ENCODE measurements at regions not wholly inside any gene's neighbourhood (a gene's known extent, or its start where the extent isn't known, plus 50 kb on each side); places are given as distances from the start of the nearest gene placed in this dataset.
"Not testable (repeated sequence)": the region's sequence is repeated elsewhere in the genome, so short reads cannot be mapped to it uniquely, and the experiment has no call there.

DNA sequence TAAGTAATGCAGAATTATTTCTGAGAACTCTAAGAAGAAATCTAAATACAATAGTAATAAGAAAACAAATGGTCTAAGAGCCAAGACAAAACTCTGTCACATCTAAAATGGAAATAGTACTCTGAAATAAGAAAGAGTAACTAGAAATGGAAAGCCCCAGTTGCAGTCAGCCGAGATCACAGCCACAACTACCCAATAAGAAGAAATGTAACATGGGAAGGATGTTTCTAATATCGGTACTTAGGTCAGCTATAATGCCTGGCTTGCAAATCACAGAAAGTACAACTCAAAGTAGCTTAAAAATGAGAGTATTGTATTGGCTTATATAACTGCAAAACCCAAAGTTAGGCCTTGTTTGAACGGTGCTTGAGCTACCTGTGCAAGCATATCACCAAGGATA is 58.6 kb upstream of the USP25 start:
- Mint-ChIP-seq H3K9me3 (ENCODE audit: unreplicated experiment) (no peaks in the 10 kb centered on the region), H3K4me3 (ENCODE audit: unreplicated experiment) (no peak overlapping the region), H3K36me3 (ENCODE audit: low read depth, unreplicated experiment) (no peaks in the 10 kb centered on the region), H3K27ac (ENCODE audit: unreplicated experiment) (no peak overlapping the region), H3K4me1 (ENCODE audit: unreplicated experiment) (no peaks in the 10 kb centered on the region), H3K27me3 (ENCODE audit: unreplicated experiment) (no peaks in the 10 kb centered on the region)
- DNase-seq (ENCODE audit: low spot score), result no peak
- TF ChIP-seq, protein P1, sequence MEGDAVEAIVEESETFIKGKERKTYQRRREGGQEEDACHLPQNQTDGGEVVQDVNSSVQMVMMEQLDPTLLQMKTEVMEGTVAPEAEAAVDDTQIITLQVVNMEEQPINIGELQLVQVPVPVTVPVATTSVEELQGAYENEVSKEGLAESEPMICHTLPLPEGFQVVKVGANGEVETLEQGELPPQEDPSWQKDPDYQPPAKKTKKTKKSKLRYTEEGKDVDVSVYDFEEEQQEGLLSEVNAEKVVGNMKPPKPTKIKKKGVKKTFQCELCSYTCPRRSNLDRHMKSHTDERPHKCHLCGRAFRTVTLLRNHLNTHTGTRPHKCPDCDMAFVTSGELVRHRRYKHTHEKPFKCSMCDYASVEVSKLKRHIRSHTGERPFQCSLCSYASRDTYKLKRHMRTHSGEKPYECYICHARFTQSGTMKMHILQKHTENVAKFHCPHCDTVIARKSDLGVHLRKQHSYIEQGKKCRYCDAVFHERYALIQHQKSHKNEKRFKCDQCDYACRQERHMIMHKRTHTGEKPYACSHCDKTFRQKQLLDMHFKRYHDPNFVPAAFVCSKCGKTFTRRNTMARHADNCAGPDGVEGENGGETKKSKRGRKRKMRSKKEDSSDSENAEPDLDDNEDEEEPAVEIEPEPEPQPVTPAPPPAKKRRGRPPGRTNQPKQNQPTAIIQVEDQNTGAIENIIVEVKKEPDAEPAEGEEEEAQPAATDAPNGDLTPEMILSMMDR (IDR thresholded peaks at IDR 0.05; ENCODE audit: unreplicated experiment), result no peak

DNA sequence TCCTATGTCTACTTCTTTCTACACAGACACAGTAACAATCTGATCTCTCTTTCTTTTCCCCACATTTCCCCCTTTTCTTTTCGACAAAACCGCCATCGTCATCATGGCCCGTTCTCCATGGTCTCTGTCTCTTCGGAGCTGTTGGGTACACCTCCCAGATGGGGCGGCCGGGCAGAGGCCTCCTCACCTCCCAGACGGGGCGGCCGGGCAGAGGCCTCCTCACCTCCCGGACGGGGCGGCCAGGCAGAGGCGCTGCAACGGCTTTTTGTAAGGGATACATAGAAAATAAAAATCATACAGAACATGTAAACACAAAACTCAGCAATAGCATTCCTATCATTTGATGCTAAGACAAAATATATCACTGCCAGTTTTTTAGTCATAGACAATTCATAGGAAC is 57.2 kb upstream of the USP25 start:
- not testable (repeated sequence) for H3K4me3 Mint-ChIP-seq (ENCODE audit: unreplicated experiment); H3K27me3 Mint-ChIP-seq (ENCODE audit: unreplicated experiment); DNase-seq (ENCODE audit: low spot score); H3K4me1 Mint-ChIP-seq (ENCODE audit: unreplicated experiment); H3K27ac Mint-ChIP-seq (ENCODE audit: unreplicated experiment); H3K36me3 Mint-ChIP-seq (ENCODE audit: low read depth, unreplicated experiment); H3K9me3 Mint-ChIP-seq (ENCODE audit: unreplicated experiment)

DNA sequence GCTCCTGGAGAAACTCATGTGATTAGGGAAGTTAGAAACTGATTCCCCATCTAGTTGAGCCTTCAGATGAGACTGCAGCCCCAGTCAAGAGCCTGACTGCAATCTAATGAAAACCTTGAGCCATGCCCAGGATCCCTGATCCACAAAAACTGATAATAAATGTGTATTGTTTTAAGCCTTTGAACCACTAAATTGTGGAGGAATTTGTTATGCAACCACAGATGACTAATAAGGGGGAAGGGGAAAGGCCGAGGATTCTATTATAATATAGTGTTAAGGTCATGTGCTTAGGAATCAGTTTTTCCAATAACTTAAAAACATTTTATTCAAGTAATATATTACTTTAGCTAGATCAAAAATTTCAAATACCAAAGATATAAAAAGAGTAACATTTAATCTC is 52.8 kb upstream of the USP25 start:
- TF ChIP-seq, protein P1 (IDR thresholded peaks at IDR 0.05; ENCODE audit: unreplicated experiment), result no peak
- DNase-seq (ENCODE audit: low spot score), result no peak
- no peaks in the 10 kb centered on the region for H3K4me1 Mint-ChIP-seq (ENCODE audit: unreplicated experiment)
- no peaks in the 10 kb centered on the region for H3K36me3 Mint-ChIP-seq (ENCODE audit: low read depth, unreplicated experiment)
- H3K27me3 Mint-ChIP-seq (ENCODE audit: unreplicated experiment), result no peaks in the 10 kb centered on the region
- H3K4me3 Mint-ChIP-seq (ENCODE audit: unreplicated experiment), result no peak overlapping the region
- H3K9me3 Mint-ChIP-seq (ENCODE audit: unreplicated experiment), result no peaks in the 10 kb centered on the region
- no peak overlapping the region for H3K27ac Mint-ChIP-seq (ENCODE audit: unreplicated experiment)

DNA sequence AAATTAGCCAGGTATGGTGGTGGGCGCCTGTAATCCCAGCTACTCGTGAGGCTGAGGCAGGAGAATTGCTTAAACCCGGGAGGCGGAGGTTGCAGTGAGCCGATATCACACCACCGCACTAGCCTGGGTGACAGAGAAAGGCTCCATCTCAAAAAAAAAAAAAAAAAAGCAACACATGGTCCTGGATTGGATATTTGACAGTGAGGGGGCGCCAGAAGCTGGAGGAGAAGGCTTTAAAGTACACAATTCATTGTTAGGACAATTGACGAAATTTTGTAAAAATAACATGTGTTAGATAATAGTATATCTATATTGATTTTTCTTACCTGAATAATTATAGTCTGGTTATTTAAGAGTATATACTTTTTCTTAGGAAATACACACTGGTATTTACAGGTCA is 50.2 kb upstream of the USP25 start:
- Mint-ChIP-seq H3K4me1 (ENCODE audit: unreplicated experiment) (peaks cover 5% of the 10 kb centered on the region), H3K27me3 (ENCODE audit: unreplicated experiment) (no peaks in the 10 kb centered on the region), H3K9me3 (ENCODE audit: unreplicated experiment) (no peaks in the 10 kb centered on the region), H3K36me3 (ENCODE audit: low read depth, unreplicated experiment) (no peaks in the 10 kb centered on the region), H3K27ac (ENCODE audit: unreplicated experiment) (no peak overlapping the region), H3K4me3 (ENCODE audit: unreplicated experiment) (no peak overlapping the region)
- DNase-seq (ENCODE audit: low spot score), result no peak
- TF ChIP-seq, protein P1 (IDR thresholded peaks at IDR 0.05; ENCODE audit: unreplicated experiment), result no peak

All from endothelial cell (in vitro differentiated cells).